SK-N-SH treated with all-trans-retinoic acid at 6 μM for 48 hours (cell line): ENCODE measurements at regions not wholly inside any gene's neighbourhood (a gene's known extent, or its start where the extent isn't known, plus 50 kb on each side); places are given as distances from the start of the nearest gene placed in this dataset.

Experiments used
- ATAC-seq: fragments of 200-7000 bp; cut with Tn5 transposase; 3 replicates; pipeline ENCODE4 v1.9.1; 2020; ENCODE audit warnings: mild to moderate bottlenecking, moderate library complexity
- BACH2 ChIP-seq: fragments of 250-450 bp; sonication (Bioruptor Pico); IDR thresholded peaks from 2 replicates; pipeline ENCODE4 v1.9.0; 2021; ENCODE audit warnings: mild to moderate bottlenecking, borderline replicate concordance
- CSDC2 ChIP-seq: fragments of 250-450 bp; sonication (Bioruptor Pico); IDR thresholded peaks from 2 replicates; pipeline ENCODE4 v1.5.0; 2020; ENCODE audit warnings: mild to moderate bottlenecking, moderate library complexity
- ESRRG ChIP-seq: fragments of 250-450 bp; sonication (Bioruptor Pico); IDR thresholded peaks from 2 replicates; pipeline ENCODE4 v1.6.1; 2021; ENCODE audit warnings: mild to moderate bottlenecking
- ISL1 ChIP-seq: fragments of 250-450 bp; sonication (Bioruptor Pico); IDR thresholded peaks from 2 replicates; pipeline ENCODE4 v2.1.2; 2022; ENCODE audit warnings: mild to moderate bottlenecking, moderate library complexity
- OSR1 ChIP-seq: fragments of 250-450 bp; sonication (Bioruptor Pico); IDR thresholded peaks from 2 replicates; pipeline ENCODE4 v1.8.0; 2022; ENCODE audit warnings: moderate library complexity, mild to moderate bottlenecking, inconsistent platforms
- PPARA ChIP-seq: fragments of 250-450 bp; sonication (Bioruptor Pico); IDR thresholded peaks from 2 replicates; pipeline ENCODE4 v1.5.0; 2020; ENCODE audit warnings: mild to moderate bottlenecking, borderline replicate concordance
- RARB ChIP-seq: fragments of 250-450 bp; sonication (Bioruptor Pico); IDR thresholded peaks from 2 replicates; pipeline ENCODE4 v1.8.0; 2021; ENCODE audit warnings: mild to moderate bottlenecking, moderate library complexity
- SNAI2 ChIP-seq: fragments of 250-450 bp; sonication (Bioruptor Pico); IDR thresholded peaks from 2 replicates; pipeline ENCODE4 v1.5.0; 2020; ENCODE audit warnings: mild to moderate bottlenecking, moderate library complexity
- TCF4 ChIP-seq: fragments of 250-450 bp; sonication (Bioruptor Pico); IDR thresholded peaks from 2 replicates; pipeline ENCODE4 v1.8.0; 2021; ENCODE audit warnings: mild to moderate bottlenecking, moderate library complexity, borderline replicate concordance
- TOX ChIP-seq: fragments of 250-450 bp; sonication (Bioruptor Pico); IDR thresholded peaks from 2 replicates; pipeline ENCODE4 v1.8.0; 2021; ENCODE audit warnings: mild to moderate bottlenecking, moderate library complexity, borderline replicate concordance
- ZC3H10 ChIP-seq: fragments of 250-450 bp; sonication (Bioruptor Pico); IDR thresholded peaks from 2 replicates; pipeline ENCODE4 v1.5.1; 2021; ENCODE audit warnings: mild to moderate bottlenecking, moderate library complexity
- ZFP3 ChIP-seq: fragments of 250-450 bp; sonication (Bioruptor Pico); IDR thresholded peaks from 2 replicates; pipeline ENCODE4 v1.5.0; 2020; ENCODE audit warnings: mild to moderate bottlenecking, moderate library complexity
- ZFP30 ChIP-seq: fragments of 450-650 bp; formaldehyde crosslinking; IDR thresholded peaks from 2 replicates; pipeline ENCODE4 v1.5.0; 2022; ENCODE audit warnings: mild to moderate bottlenecking, moderate library complexity
- ZNF70 ChIP-seq: fragments of 450-650 bp; formaldehyde crosslinking; IDR thresholded peaks from 2 replicates; pipeline ENCODE4 v1.5.0; 2020; ENCODE audit warnings: mild to moderate bottlenecking, moderate library complexity
- ZNF8 ChIP-seq: fragments of 450-650 bp; formaldehyde crosslinking; IDR thresholded peaks from 2 replicates; pipeline ENCODE4 v1.5.0; 2020; ENCODE audit warnings: mild to moderate bottlenecking, moderate library complexity
- TF ChIP-seq, protein P1 (sequence below): fragments of 250-450 bp; sonication (Bioruptor Pico); IDR thresholded peaks from 2 replicates; pipeline ENCODE4 v1.5.1; 2021; ENCODE audit warnings: mild to moderate bottlenecking, moderate library complexity
- TF ChIP-seq, protein P2 (sequence below): fragments of 250-450 bp; sonication (Bioruptor Pico); IDR thresholded peaks from 2 replicates; pipeline ENCODE4 v1.5.1; 2020; ENCODE audit warnings: low read depth, mild to moderate bottlenecking, moderate library complexity
- TF ChIP-seq, protein P3 (sequence below): fragments of 250-450 bp; sonication (Bioruptor Pico); IDR thresholded peaks from 2 replicates; pipeline ENCODE4 v1.8.0; 2020; ENCODE audit warnings: mild to moderate bottlenecking, moderate library complexity, borderline replicate concordance
- TF ChIP-seq, protein P4 (sequence below): fragments of 250-450 bp; sonication (Bioruptor Pico); IDR thresholded peaks from 2 replicates; pipeline ENCODE4 v1.5.0; 2020; ENCODE audit warnings: mild to moderate bottlenecking, moderate library complexity

DNA sequence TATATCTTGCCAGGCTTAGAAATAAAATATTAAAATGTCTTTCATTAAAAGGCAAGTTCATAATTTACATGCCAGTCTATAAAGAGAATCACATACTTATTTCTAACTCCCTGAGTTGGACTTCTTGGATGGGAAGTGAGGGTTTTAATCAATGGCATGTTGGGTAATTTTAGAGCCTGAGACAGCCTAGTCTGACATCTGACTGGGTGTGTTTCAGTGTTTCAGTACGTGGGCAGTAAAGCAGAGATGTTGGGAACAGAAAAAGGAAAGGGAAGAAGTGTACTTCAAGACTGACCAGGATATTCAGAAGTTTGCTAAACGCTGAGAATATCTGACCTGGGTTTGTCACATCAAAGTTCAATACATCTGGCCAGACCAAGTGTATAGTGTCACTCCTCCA, 171.8 kb downstream of the BTG1 start:
- ATAC-seq: no peak
- TF ChIP-seq, protein P1, sequence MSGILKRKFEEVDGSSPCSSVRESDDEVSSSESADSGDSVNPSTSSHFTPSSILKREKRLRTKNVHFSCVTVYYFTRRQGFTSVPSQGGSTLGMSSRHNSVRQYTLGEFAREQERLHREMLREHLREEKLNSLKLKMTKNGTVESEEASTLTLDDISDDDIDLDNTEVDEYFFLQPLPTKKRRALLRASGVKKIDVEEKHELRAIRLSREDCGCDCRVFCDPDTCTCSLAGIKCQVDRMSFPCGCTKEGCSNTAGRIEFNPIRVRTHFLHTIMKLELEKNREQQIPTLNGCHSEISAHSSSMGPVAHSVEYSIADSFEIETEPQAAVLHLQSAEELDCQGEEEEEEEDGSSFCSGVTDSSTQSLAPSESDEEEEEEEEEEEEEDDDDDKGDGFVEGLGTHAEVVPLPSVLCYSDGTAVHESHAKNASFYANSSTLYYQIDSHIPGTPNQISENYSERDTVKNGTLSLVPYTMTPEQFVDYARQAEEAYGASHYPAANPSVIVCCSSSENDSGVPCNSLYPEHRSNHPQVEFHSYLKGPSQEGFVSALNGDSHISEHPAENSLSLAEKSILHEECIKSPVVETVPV (CRISPR knock-in tag): no peak
- no peak for TF ChIP-seq CSDC2 (CRISPR knock-in tag)
- no peak for TF ChIP-seq ZNF70 (CRISPR knock-in tag)
- TF ChIP-seq, protein P2, sequence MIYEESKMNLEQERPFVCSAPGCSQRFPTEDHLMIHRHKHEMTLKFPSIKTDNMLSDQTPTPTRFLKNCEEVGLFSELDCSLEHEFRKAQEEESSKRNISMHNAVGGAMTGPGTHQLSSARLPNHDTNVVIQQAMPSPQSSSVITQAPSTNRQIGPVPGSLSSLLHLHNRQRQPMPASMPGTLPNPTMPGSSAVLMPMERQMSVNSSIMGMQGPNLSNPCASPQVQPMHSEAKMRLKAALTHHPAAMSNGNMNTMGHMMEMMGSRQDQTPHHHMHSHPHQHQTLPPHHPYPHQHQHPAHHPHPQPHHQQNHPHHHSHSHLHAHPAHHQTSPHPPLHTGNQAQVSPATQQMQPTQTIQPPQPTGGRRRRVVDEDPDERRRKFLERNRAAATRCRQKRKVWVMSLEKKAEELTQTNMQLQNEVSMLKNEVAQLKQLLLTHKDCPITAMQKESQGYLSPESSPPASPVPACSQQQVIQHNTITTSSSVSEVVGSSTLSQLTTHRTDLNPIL (CRISPR knock-in tag): no peak
- no peak for TF ChIP-seq BACH2
- no peak for TF ChIP-seq ZNF8 (CRISPR knock-in tag)
- no peak for TF ChIP-seq TOX (CRISPR knock-in tag)
- no peak for TF ChIP-seq SNAI2 (CRISPR knock-in tag)
- no peak for TF ChIP-seq TCF4 (CRISPR knock-in tag)
- no peak for TF ChIP-seq ISL1 (CRISPR knock-in tag)
- no peak for TF ChIP-seq RARB (CRISPR knock-in tag)
- TF ChIP-seq, protein P3, sequence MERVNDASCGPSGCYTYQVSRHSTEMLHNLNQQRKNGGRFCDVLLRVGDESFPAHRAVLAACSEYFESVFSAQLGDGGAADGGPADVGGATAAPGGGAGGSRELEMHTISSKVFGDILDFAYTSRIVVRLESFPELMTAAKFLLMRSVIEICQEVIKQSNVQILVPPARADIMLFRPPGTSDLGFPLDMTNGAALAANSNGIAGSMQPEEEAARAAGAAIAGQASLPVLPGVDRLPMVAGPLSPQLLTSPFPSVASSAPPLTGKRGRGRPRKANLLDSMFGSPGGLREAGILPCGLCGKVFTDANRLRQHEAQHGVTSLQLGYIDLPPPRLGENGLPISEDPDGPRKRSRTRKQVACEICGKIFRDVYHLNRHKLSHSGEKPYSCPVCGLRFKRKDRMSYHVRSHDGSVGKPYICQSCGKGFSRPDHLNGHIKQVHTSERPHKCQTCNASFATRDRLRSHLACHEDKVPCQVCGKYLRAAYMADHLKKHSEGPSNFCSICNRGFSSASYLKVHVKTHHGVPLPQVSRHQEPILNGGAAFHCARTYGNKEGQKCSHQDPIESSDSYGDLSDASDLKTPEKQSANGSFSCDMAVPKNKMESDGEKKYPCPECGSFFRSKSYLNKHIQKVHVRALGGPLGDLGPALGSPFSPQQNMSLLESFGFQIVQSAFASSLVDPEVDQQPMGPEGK (CRISPR knock-in tag): no peak
- TF ChIP-seq ZC3H10 (CRISPR knock-in tag): no peak

DNA sequence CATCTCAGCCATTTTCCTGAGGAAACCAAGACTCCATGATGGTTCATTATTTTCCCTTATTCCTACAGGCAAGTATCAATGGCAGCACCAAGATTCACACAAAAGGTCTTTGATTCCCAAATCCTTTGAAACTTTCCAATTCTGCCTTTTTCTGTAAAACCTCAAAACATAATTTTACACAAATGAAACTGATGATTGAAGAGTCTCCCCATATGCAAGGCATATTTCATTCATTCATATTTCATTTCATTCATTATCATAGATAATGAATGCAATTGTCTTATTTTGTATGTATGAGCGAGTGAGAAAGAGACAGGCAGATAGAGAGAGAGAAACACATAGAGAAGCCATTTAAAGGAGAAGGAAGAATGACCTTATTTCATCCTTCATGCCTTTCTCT, 172.8 kb downstream of the BTG1 start:
- TF ChIP-seq, protein P2 (CRISPR knock-in tag): no peak
- TF ChIP-seq, all 23 proteins: peak for 0
- no peak for ATAC-seq

DNA sequence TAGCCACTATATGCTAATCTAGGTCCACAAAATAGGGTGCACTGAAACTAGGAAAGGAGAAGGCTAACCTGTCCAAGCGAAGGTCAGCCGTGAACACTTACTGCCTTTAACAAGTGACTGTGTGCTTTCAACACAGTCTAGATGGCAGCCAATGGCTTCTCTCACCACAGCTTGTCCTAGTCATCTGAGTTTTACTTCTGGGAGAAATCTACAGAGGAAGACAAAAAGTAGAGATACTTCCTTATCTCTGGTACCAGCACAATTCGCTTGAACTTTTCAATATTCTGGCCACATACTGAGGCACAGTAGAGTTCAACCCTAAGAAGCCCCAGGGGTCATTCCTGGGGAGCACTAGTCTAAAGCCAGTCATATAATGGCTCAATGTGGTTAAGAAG, 176.9 kb downstream of the BTG1 start:
- ATAC-seq: no peak
- TF ChIP-seq TOX (CRISPR knock-in tag): no peak
- TF ChIP-seq ZFP30: no peak
- TF ChIP-seq, protein P4, sequence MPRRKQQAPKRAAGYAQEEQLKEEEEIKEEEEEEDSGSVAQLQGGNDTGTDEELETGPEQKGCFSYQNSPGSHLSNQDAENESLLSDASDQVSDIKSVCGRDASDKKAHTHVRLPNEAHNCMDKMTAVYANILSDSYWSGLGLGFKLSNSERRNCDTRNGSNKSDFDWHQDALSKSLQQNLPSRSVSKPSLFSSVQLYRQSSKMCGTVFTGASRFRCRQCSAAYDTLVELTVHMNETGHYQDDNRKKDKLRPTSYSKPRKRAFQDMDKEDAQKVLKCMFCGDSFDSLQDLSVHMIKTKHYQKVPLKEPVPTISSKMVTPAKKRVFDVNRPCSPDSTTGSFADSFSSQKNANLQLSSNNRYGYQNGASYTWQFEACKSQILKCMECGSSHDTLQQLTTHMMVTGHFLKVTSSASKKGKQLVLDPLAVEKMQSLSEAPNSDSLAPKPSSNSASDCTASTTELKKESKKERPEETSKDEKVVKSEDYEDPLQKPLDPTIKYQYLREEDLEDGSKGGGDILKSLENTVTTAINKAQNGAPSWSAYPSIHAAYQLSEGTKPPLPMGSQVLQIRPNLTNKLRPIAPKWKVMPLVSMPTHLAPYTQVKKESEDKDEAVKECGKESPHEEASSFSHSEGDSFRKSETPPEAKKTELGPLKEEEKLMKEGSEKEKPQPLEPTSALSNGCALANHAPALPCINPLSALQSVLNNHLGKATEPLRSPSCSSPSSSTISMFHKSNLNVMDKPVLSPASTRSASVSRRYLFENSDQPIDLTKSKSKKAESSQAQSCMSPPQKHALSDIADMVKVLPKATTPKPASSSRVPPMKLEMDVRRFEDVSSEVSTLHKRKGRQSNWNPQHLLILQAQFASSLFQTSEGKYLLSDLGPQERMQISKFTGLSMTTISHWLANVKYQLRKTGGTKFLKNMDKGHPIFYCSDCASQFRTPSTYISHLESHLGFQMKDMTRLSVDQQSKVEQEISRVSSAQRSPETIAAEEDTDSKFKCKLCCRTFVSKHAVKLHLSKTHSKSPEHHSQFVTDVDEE (CRISPR knock-in tag): no peak
- TF ChIP-seq SNAI2 (CRISPR knock-in tag): no peak
- TF ChIP-seq TCF4 (CRISPR knock-in tag): no peak
- TF ChIP-seq, protein P1 (CRISPR knock-in tag): no peak
- no peak for TF ChIP-seq PPARA
- TF ChIP-seq BACH2: no peak

DNA sequence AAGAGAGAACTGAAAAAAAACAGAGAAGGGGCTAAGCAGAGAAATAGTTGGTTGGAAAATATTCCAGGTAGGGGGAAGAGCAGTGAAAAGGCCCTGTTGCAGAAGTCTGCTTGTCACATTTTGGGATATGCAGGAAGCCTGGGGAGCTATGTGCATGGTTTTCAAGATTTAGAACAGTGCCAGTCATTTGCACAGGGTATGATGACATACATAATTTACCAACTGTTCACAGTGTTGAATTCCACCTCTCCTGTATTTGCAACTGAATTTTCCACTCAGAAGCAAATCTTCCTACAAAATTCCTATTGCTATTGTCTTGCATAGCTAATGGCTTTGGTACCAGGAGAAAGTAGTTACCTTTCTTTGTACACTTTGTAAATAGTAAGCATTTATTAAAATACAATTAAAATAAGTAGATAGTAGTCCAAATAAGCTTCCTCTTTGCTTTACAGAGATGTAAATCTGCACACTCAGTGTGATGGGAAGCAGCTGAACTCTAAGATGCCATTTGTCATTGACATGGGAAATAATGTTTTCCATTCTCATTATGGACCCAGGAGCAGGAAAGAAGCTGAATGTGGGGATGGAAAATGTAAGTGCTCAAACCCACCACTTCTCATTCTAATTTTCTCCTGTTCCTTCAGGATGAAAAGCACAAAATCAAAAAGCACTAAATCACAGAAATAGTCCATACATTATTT, 177.4 kb downstream of the BTG1 start:
- TF ChIP-seq ZFP3 (CRISPR knock-in tag) (no peak), SNAI2 (CRISPR knock-in tag) (no peak), OSR1 (CRISPR knock-in tag) (no peak), ESRRG (CRISPR knock-in tag) (no peak)
- TF ChIP-seq, all 23 proteins: peak for 0
- ATAC-seq: no peak
